ENCODE measurements at regions not wholly inside any gene's neighbourhood (a gene's known extent, or its start where the extent isn't known, plus 50 kb on each side); places are given as distances from the start of the nearest gene placed in this dataset.
"Not testable (repeated sequence)": the region's sequence is repeated elsewhere in the genome, so short reads cannot be mapped to it uniquely, and the experiment has no call there.

- TF ChIP-seq CTCF (IDR thresholded peaks at IDR 0.05; ENCODE audit: borderline replicate concordance), result no peak
- DNase-seq, result no peak
- H3K36me3 ChIP-seq, result no peaks in the 10 kb centered on the region
- no peak overlapping the region for H3K4me3 ChIP-seq
- no peaks in the 10 kb centered on the region for H3K4me1 ChIP-seq
- intact Hi-C loops (cut with micrococcal nuclease), result no loop called here
- no peak overlapping the region for H3K27ac ChIP-seq (replicated peaks)
- H3K27me3 ChIP-seq (ENCODE audit: low read depth), result no peaks in the 10 kb centered on the region
- H3K9me3 ChIP-seq (replicated peaks), result peaks cover 21% of the 10 kb centered on the region
Observed at GRCh38 chr2:83251321-83251872, 1207.7 kb downstream of the SUCLG1 start.

- H3K36me3 ChIP-seq; H3K4me3 ChIP-seq; intact Hi-C loops (cut with micrococcal nuclease); H3K27me3 ChIP-seq (ENCODE audit: low read depth); H3K4me1 ChIP-seq; DNase-seq; H3K27ac ChIP-seq (replicated peaks): not testable (repeated sequence)
- peaks cover 11% of the 10 kb centered on the region for H3K9me3 ChIP-seq (replicated peaks)
Observed at GRCh38 chr2:83245806-83246537, 1213.1 kb downstream of the SUCLG1 start.

GRCh38 chr2:83240611-83241010 lies 1218.5 kb downstream of the SUCLG1 start:
- Histone ChIP-seq H3K36me3 (no peaks in the 10 kb centered on the region), H3K27me3 (ENCODE audit: low read depth) (no peaks in the 10 kb centered on the region), H3K4me3 (no peak overlapping the region), H3K4me1 (no peaks in the 10 kb centered on the region), H3K27ac (replicated peaks) (no peak overlapping the region), H3K9me3 (replicated peaks) (no peaks in the 10 kb centered on the region)
- no peak for TF ChIP-seq CTCF (IDR thresholded peaks at IDR 0.05; ENCODE audit: borderline replicate concordance)
- intact Hi-C loops (cut with micrococcal nuclease), result no loop called here
- DNase-seq, result no peak

- no peaks in the 10 kb centered on the region for H3K36me3 ChIP-seq
- no peak for DNase-seq
- no peaks in the 10 kb centered on the region for H3K4me1 ChIP-seq
- no peaks in the 10 kb centered on the region for H3K9me3 ChIP-seq (replicated peaks)
- H3K4me3 ChIP-seq, result no peak overlapping the region
- no peak for TF ChIP-seq CTCF (IDR thresholded peaks at IDR 0.05; ENCODE audit: borderline replicate concordance)
- intact Hi-C loops (cut with micrococcal nuclease), result no loop called here
- H3K27ac ChIP-seq (replicated peaks), result no peak overlapping the region
- no peaks in the 10 kb centered on the region for H3K27me3 ChIP-seq (ENCODE audit: low read depth)
Observed at GRCh38 chr2:83238111-83238510, 1221.0 kb downstream of the SUCLG1 start.

GRCh38 chr2:83234246-83234645 lies 1224.8 kb downstream of the SUCLG1 start:
- H3K27ac ChIP-seq (replicated peaks), result no peak overlapping the region
- H3K27me3 ChIP-seq (ENCODE audit: low read depth), result no peaks in the 10 kb centered on the region
- no peak for TF ChIP-seq CTCF (IDR thresholded peaks at IDR 0.05; ENCODE audit: borderline replicate concordance)
- no peak overlapping the region for H3K4me3 ChIP-seq
- no peaks in the 10 kb centered on the region for H3K36me3 ChIP-seq
- no peak for DNase-seq
- peaks cover 13% of the 10 kb centered on the region for H3K9me3 ChIP-seq (replicated peaks)
- intact Hi-C loops (cut with micrococcal nuclease), result loop anchor here (5.0 kb wide), 1 partner anchor 887 kb away; no protein-coding TSS in a partner anchor
- H3K4me1 ChIP-seq, result no peaks in the 10 kb centered on the region

GRCh38 chr2:83233781-83234180 lies 1225.3 kb downstream of the SUCLG1 start:
- Histone ChIP-seq H3K4me3 (no peak overlapping the region), H3K27ac (replicated peaks) (no peak overlapping the region), H3K27me3 (ENCODE audit: low read depth) (no peaks in the 10 kb centered on the region), H3K4me1 (no peaks in the 10 kb centered on the region), H3K36me3 (no peaks in the 10 kb centered on the region), H3K9me3 (replicated peaks) (peaks cover 13% of the 10 kb centered on the region)
- TF ChIP-seq CTCF (IDR thresholded peaks at IDR 0.05; ENCODE audit: borderline replicate concordance), result no peak
- intact Hi-C loops (cut with micrococcal nuclease), result loop anchor here (5.0 kb wide), 1 partner anchor 886 kb away; no protein-coding TSS in a partner anchor
- DNase-seq, result no peak

Data from left ventricle myocardium inferior (tissue), 1 donor.